HG02642 (cell line): ENCODE measurements at regions not wholly inside any gene's neighbourhood (a gene's known extent, or its start where the extent isn't known, plus 50 kb on each side); places are given as distances from the start of the nearest gene placed in this dataset.
"Not testable (repeated sequence)": the region's sequence is repeated elsewhere in the genome, so short reads cannot be mapped to it uniquely, and the experiment has no call there.

ENCODE experiments used
- ATAC-seq: cut with Tn5 transposase; IDR thresholded peaks from one replicate; pipeline ENCODE4 v1.9.1; 2021; ENCODE audit warnings: mild to moderate bottlenecking; ENCODE audit not compliant: unreplicated experiment, poor library complexity

- ATAC-seq: no peak
These were observed 834.5 kb upstream of the ID2 start for GRCh38 chr2:7847321-7847720.

GRCh38 chr2:7849027-7849426 is 832.8 kb upstream of the ID2 start:
- ATAC-seq: no peak

GRCh38 chr2:7849531-7849930 is 832.3 kb upstream of the ID2 start:
- no peak for ATAC-seq

- ATAC-seq: no peak
These were observed 829.3 kb upstream of the ID2 start for GRCh38 chr2:7852546-7852945.

- no peak for ATAC-seq
These were observed 824.0 kb upstream of the ID2 start for GRCh38 chr2:7857904-7858303.

- no peak for ATAC-seq
These were observed 823.2 kb upstream of the ID2 start for GRCh38 chr2:7858624-7859023.

GRCh38 chr2:7860693-7861092 is 821.2 kb upstream of the ID2 start:
- no peak for ATAC-seq

- ATAC-seq: no peak
These were observed 819.8 kb upstream of the ID2 start for GRCh38 chr2:7861910-7862702.

- ATAC-seq: no peak
These were observed 815.8 kb upstream of the ID2 start for GRCh38 chr2:7866104-7866503.

- no peak for ATAC-seq
These were observed 815.0 kb upstream of the ID2 start for GRCh38 chr2:7866825-7867224.

GRCh38 chr2:7867867-7868266 is 814.0 kb upstream of the ID2 start:
- no peak for ATAC-seq

- ATAC-seq: no peak
These were observed 813.0 kb upstream of the ID2 start for GRCh38 chr2:7868836-7869235.

- not testable (repeated sequence) for ATAC-seq
These were observed 805.4 kb upstream of the ID2 start for GRCh38 chr2:7876445-7876844.

GRCh38 chr2:7878266-7878665 is 803.6 kb upstream of the ID2 start:
- ATAC-seq: not testable (repeated sequence)

GRCh38 chr2:7878786-7879482 is 802.9 kb upstream of the ID2 start:
- ATAC-seq: no peak

- ATAC-seq: no peak
These were observed 802.4 kb upstream of the ID2 start for GRCh38 chr2:7879483-7879835.

GRCh38 chr2:7880126-7880525 is 801.7 kb upstream of the ID2 start:
- no peak for ATAC-seq

GRCh38 chr2:7880566-7880965 is 801.3 kb upstream of the ID2 start:
- no peak for ATAC-seq

GRCh38 chr2:7881063-7881462 is 800.8 kb upstream of the ID2 start:
- no peak for ATAC-seq

GRCh38 chr2:7881466-7881865 is 800.4 kb upstream of the ID2 start:
- ATAC-seq: no peak

- no peak for ATAC-seq
These were observed 799.6 kb upstream of the ID2 start for GRCh38 chr2:7882296-7882695.

- ATAC-seq: no peak
These were observed 797.5 kb upstream of the ID2 start for GRCh38 chr2:7884338-7884737.
